ENCODE measurements at regions not wholly inside any gene's neighbourhood (a gene's known extent, or its start where the extent isn't known, plus 50 kb on each side); places are given as distances from the start of the nearest gene placed in this dataset.
"Not testable (repeated sequence)": the region's sequence is repeated elsewhere in the genome, so short reads cannot be mapped to it uniquely, and the experiment has no call there.

DNA sequence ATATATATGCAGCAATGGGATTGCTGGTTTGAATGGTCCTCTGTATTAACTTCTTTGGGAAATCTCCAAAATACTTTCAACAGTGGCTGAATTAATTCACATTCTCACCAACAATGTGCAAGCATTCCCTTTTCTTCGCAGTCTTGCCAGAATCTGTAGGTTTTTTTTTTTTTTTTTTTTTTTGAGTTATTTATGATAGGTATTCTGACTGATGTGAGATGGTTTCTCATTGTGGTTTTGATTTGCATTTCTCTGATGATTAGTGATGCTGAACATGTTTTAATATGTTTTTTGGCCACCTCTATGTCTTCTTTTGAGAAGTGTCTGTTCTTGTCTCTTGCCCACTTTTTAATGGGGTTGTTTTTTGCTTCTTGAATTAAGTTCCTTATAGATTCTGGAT, 2041.5 kb upstream of the PCDH20 start:
- no peak overlapping the region for H3K4me3 ChIP-seq (ENCODE audit: insufficient read depth, low read depth, low read length, poor library complexity, severe bottlenecking)
- no peaks in the 10 kb centered on the region for H3K4me1 ChIP-seq (ENCODE audit: control insufficient read depth, insufficient read depth, low read length, poor library complexity, severe bottlenecking)
- H3K27ac ChIP-seq (ENCODE audit: insufficient read depth, low read length, poor library complexity, severe bottlenecking), result no peak overlapping the region
- no peaks in the 10 kb centered on the region for H3K36me3 ChIP-seq (ENCODE audit: control insufficient read depth, insufficient read depth, low read length)
- no peaks in the 10 kb centered on the region for H3K27me3 ChIP-seq (replicated peaks; ENCODE audit: control insufficient read depth, insufficient read depth, low read length, poor library complexity, severe bottlenecking)
- DNase-seq, result no peak
- no peaks in the 10 kb centered on the region for H3K9me3 ChIP-seq (ENCODE audit: control insufficient read depth, low read length)

DNA sequence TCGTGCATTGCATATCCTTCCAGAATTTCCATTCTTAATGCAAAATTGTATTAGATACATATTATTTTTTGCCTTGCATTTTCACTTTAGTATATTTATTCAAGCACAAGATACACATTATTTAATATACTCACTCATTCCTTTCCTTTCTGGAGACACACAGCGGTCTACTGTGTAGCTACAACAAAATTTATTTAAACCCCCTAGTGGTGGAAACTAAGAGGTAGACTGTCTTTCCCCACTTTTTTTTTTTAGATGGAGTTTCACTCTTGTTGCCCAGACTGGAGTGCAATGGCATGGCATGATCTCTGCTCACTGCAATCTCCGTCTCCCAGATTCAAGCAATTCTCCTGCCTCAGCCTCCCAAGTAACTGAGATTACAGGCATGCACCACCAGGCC, 2040.3 kb upstream of the PCDH20 start:
- H3K27ac ChIP-seq (ENCODE audit: insufficient read depth, low read length, poor library complexity, severe bottlenecking), result no peak overlapping the region
- no peaks in the 10 kb centered on the region for H3K27me3 ChIP-seq (replicated peaks; ENCODE audit: control insufficient read depth, insufficient read depth, low read length, poor library complexity, severe bottlenecking)
- H3K9me3 ChIP-seq (ENCODE audit: control insufficient read depth, low read length), result no peaks in the 10 kb centered on the region
- no peaks in the 10 kb centered on the region for H3K4me1 ChIP-seq (ENCODE audit: control insufficient read depth, insufficient read depth, low read length, poor library complexity, severe bottlenecking)
- H3K4me3 ChIP-seq (ENCODE audit: insufficient read depth, low read depth, low read length, poor library complexity, severe bottlenecking), result no peak overlapping the region
- no peaks in the 10 kb centered on the region for H3K36me3 ChIP-seq (ENCODE audit: control insufficient read depth, insufficient read depth, low read length)
- no peak for DNase-seq

DNA sequence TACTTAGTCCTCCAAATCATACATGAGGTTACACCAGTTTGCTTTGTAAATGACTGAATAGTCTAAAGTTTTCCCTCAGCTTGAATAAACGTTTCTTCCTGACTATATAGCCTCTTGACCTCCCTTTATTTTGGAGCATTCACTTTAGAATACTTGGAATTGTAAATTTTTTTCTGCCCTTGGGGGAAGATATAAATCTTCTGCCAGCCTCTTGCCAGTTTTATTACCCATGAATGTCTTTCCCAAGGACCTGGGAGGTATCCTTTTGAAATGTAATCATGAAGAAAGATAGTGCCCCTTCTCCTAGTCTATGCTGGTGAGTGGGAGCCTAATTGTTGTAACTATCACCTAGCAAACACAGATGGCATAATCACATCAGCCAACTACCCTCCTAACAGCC, 2033.9 kb upstream of the PCDH20 start:
- Histone ChIP-seq H3K9me3 (ENCODE audit: control insufficient read depth, low read length) (no peaks in the 10 kb centered on the region), H3K36me3 (ENCODE audit: control insufficient read depth, insufficient read depth, low read length) (no peaks in the 10 kb centered on the region), H3K27me3 (replicated peaks; ENCODE audit: control insufficient read depth, insufficient read depth, low read length, poor library complexity, severe bottlenecking) (no peaks in the 10 kb centered on the region), H3K27ac (ENCODE audit: insufficient read depth, low read length, poor library complexity, severe bottlenecking) (no peak overlapping the region), H3K4me3 (ENCODE audit: insufficient read depth, low read depth, low read length, poor library complexity, severe bottlenecking) (no peak overlapping the region), H3K4me1 (ENCODE audit: control insufficient read depth, insufficient read depth, low read length, poor library complexity, severe bottlenecking) (no peaks in the 10 kb centered on the region)
- DNase-seq, result no peak

DNA sequence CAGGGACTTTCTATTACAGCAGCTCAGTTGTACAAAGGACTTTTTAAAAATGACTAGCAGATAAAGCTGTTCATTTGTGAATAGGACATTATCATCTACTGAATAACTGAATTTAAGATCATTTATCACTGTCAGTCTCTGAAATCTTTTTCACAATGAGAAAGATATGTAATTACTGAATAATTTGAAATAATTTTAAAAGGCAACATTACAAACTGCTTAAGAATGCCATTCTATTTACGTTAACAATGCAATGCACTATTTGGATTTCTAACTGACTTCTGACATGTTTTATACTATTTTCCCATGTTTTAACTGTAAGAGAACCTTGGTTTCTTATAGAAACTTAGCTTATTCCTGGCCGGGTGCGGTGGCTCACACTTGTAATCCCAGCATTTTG, 2033.0 kb upstream of the PCDH20 start:
- Histone ChIP-seq H3K27ac (ENCODE audit: insufficient read depth, low read length, poor library complexity, severe bottlenecking) (no peak overlapping the region), H3K36me3 (ENCODE audit: control insufficient read depth, insufficient read depth, low read length) (no peaks in the 10 kb centered on the region), H3K4me1 (ENCODE audit: control insufficient read depth, insufficient read depth, low read length, poor library complexity, severe bottlenecking) (no peaks in the 10 kb centered on the region), H3K27me3 (replicated peaks; ENCODE audit: control insufficient read depth, insufficient read depth, low read length, poor library complexity, severe bottlenecking) (no peaks in the 10 kb centered on the region), H3K9me3 (ENCODE audit: control insufficient read depth, low read length) (no peaks in the 10 kb centered on the region), H3K4me3 (ENCODE audit: insufficient read depth, low read depth, low read length, poor library complexity, severe bottlenecking) (no peak overlapping the region)
- DNase-seq, result no peak

DNA sequence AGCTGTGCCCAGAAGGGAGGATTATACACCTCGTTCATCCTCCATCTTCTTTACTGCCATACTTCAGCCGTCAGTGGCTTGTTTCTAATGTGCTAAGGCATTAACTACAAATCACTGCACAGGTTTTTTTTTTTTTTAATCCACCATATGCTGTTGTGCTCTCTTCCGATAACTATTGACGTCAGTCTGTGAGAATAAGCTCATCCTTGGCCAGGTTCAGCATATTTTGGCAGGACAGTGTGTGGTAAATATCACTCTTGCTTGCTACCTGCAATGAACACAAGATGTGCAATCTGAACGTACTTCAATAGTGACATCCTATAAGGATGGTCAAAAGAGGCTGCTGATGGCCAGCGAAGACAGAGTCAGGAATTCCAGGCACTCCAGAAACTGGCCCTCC, 2030.7 kb upstream of the PCDH20 start:
- DNase-seq, result no peak
- H3K27me3 ChIP-seq (replicated peaks; ENCODE audit: control insufficient read depth, insufficient read depth, low read length, poor library complexity, severe bottlenecking), result no peaks in the 10 kb centered on the region
- H3K4me1 ChIP-seq (ENCODE audit: control insufficient read depth, insufficient read depth, low read length, poor library complexity, severe bottlenecking), result no peaks in the 10 kb centered on the region
- H3K36me3 ChIP-seq (ENCODE audit: control insufficient read depth, insufficient read depth, low read length), result no peaks in the 10 kb centered on the region
- no peak overlapping the region for H3K27ac ChIP-seq (ENCODE audit: insufficient read depth, low read length, poor library complexity, severe bottlenecking)
- H3K9me3 ChIP-seq (ENCODE audit: control insufficient read depth, low read length), result no peaks in the 10 kb centered on the region
- H3K4me3 ChIP-seq (ENCODE audit: insufficient read depth, low read depth, low read length, poor library complexity, severe bottlenecking), result no peak overlapping the region

DNA sequence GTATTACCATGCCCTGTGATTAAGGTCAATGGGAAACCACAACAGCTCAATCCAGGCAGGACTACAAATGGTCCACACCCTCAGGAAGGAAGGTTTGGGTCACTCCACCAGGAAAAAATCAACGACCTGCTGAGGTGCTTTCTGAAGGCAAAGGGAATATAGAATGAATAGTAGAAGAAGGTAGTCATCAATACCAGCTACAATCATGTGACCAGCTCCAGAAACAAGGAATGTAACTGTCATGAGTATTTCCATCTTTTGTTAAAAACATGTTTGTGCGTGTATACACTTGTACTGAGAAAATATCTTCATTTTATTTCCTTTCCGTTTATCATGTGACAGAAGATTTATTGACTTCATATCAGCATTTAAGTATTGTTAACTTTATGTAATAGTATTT, 2028.6 kb upstream of the PCDH20 start:
- not testable (repeated sequence) for H3K4me1 ChIP-seq (ENCODE audit: control insufficient read depth, insufficient read depth, low read length, poor library complexity, severe bottlenecking); H3K27me3 ChIP-seq (replicated peaks; ENCODE audit: control insufficient read depth, insufficient read depth, low read length, poor library complexity, severe bottlenecking); H3K9me3 ChIP-seq (ENCODE audit: control insufficient read depth, low read length); H3K36me3 ChIP-seq (ENCODE audit: control insufficient read depth, insufficient read depth, low read length); H3K27ac ChIP-seq (ENCODE audit: insufficient read depth, low read length, poor library complexity, severe bottlenecking); DNase-seq; H3K4me3 ChIP-seq (ENCODE audit: insufficient read depth, low read depth, low read length, poor library complexity, severe bottlenecking)

DNA sequence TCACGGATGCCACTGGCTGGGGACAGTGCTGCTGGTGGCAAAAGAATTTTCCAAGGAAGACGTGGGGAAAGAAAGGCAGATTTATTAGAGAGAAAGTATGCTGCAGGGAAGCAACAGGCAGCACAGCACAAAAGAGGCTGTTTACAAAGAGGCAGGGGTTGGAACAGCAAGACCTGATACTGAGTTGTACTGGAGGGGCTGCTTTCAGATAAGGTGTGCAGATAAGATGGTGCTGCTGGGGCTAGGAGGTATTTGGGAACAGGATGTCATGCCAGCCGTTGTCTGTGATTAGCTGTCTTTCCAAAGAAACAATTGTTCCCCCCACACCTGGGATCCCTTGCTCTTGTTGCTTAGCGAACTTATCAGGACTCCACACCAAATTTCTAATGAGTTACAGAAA, 2023.3 kb upstream of the PCDH20 start:
- Histone ChIP-seq H3K27me3 (replicated peaks; ENCODE audit: control insufficient read depth, insufficient read depth, low read length, poor library complexity, severe bottlenecking) (no peaks in the 10 kb centered on the region), H3K27ac (ENCODE audit: insufficient read depth, low read length, poor library complexity, severe bottlenecking) (no peak overlapping the region), H3K4me1 (ENCODE audit: control insufficient read depth, insufficient read depth, low read length, poor library complexity, severe bottlenecking) (no peaks in the 10 kb centered on the region), H3K36me3 (ENCODE audit: control insufficient read depth, insufficient read depth, low read length) (no peaks in the 10 kb centered on the region), H3K9me3 (ENCODE audit: control insufficient read depth, low read length) (no peaks in the 10 kb centered on the region), H3K4me3 (ENCODE audit: insufficient read depth, low read depth, low read length, poor library complexity, severe bottlenecking) (no peak overlapping the region)
- DNase-seq, result no peak

DNA sequence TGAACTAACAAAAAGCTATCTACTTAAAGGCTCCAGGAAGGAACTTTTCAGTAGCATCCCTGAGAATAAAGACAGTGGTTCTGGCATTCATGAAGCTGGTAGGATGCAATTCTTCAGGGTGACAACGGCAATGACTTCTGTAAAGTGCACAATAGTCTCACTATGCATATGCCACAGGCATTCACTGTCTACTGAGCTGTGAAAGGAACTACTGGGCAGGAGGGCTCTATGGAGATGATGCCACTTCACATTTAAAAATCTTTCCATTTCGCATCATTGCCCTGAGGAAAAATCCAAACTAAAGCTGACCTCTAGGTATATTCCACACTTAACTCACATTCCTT, 2020.6 kb upstream of the PCDH20 start:
- Histone ChIP-seq H3K4me1 (ENCODE audit: control insufficient read depth, insufficient read depth, low read length, poor library complexity, severe bottlenecking) (no peaks in the 10 kb centered on the region), H3K27ac (ENCODE audit: insufficient read depth, low read length, poor library complexity, severe bottlenecking) (no peak overlapping the region), H3K9me3 (ENCODE audit: control insufficient read depth, low read length) (no peaks in the 10 kb centered on the region), H3K4me3 (ENCODE audit: insufficient read depth, low read depth, low read length, poor library complexity, severe bottlenecking) (no peak overlapping the region), H3K36me3 (ENCODE audit: control insufficient read depth, insufficient read depth, low read length) (no peaks in the 10 kb centered on the region), H3K27me3 (replicated peaks; ENCODE audit: control insufficient read depth, insufficient read depth, low read length, poor library complexity, severe bottlenecking) (no peaks in the 10 kb centered on the region)
- DNase-seq, result no peak

DNA sequence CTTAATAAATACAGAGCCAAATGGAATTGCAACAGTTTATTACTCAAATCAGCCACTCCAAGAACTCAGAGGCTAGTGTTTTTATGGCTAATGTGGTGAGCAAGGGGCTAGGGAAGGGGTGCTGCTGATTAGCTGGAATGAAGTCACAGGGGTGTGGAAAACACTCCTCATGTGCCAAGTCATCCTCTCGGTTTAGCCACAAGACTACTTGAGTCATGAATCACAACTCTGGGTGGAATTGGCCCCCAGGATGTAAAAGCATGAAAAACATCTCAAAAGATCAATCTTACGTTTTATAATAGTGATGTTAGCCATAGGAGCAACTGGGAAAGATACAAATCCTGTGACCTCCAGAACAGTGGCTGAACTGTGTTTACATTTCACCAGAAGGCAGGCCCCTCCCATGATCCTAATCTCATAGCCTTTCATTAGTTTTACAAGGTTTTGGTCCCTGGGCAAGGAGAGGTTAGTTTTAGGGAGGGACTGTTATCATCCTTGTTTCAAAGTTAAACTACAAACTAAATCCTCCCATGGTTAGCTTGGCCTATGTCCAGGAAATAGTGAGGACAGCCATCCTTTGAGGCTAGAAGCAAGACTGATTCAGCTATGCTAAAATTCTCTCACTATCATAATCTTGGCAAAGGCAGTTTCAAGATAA, 2020.1 kb upstream of the PCDH20 start:
- H3K36me3 ChIP-seq (ENCODE audit: control insufficient read depth, insufficient read depth, low read length), result no peaks in the 10 kb centered on the region
- H3K4me3 ChIP-seq (ENCODE audit: insufficient read depth, low read depth, low read length, poor library complexity, severe bottlenecking), result no peak overlapping the region
- H3K27me3 ChIP-seq (replicated peaks; ENCODE audit: control insufficient read depth, insufficient read depth, low read length, poor library complexity, severe bottlenecking), result no peaks in the 10 kb centered on the region
- no peaks in the 10 kb centered on the region for H3K4me1 ChIP-seq (ENCODE audit: control insufficient read depth, insufficient read depth, low read length, poor library complexity, severe bottlenecking)
- H3K9me3 ChIP-seq (ENCODE audit: control insufficient read depth, low read length), result no peaks in the 10 kb centered on the region
- DNase-seq, result no peak
- H3K27ac ChIP-seq (ENCODE audit: insufficient read depth, low read length, poor library complexity, severe bottlenecking), result no peak overlapping the region

DNA sequence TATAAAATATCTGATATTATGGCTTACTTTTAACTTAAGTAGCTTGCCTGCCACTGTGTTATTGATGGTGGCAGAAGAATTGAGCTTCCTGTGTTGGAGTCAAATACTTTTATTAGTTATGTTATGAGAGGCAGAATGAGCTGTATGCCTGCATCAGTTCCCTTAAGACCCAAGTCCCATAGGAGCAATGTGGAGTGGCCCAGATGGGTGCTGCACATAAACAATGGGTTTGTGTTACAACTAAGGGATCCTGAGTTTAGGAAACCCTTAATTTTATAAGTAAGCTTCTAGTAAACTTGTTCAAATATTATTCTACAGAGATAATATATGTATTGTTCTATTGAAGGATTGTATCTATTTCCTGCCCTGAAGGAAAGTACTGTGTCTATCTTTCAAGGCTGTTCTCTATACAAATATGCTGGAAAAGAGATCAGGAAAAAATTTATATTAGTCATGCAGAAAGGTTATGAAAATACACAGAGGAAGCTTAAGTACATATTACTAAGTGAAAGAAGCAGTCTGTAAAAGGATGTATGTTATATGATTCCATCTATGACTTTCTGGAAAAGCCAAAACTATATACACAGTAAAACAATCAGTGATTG, 2018.0 kb upstream of the PCDH20 start:
- no peak for DNase-seq
- H3K27me3 ChIP-seq (replicated peaks; ENCODE audit: control insufficient read depth, insufficient read depth, low read length, poor library complexity, severe bottlenecking), result no peaks in the 10 kb centered on the region
- H3K27ac ChIP-seq (ENCODE audit: insufficient read depth, low read length, poor library complexity, severe bottlenecking), result no peak overlapping the region
- no peaks in the 10 kb centered on the region for H3K9me3 ChIP-seq (ENCODE audit: control insufficient read depth, low read length)
- H3K4me3 ChIP-seq (ENCODE audit: insufficient read depth, low read depth, low read length, poor library complexity, severe bottlenecking), result no peak overlapping the region
- H3K4me1 ChIP-seq (ENCODE audit: control insufficient read depth, insufficient read depth, low read length, poor library complexity, severe bottlenecking), result no peaks in the 10 kb centered on the region
- no peaks in the 10 kb centered on the region for H3K36me3 ChIP-seq (ENCODE audit: control insufficient read depth, insufficient read depth, low read length)

Measured in effector memory CD4-positive, alpha-beta T cell (primary cell).